ENCODE measurements at regions not wholly inside any gene's neighbourhood (a gene's known extent, or its start where the extent isn't known, plus 50 kb on each side); places are given as distances from the start of the nearest gene placed in this dataset.

DNA sequence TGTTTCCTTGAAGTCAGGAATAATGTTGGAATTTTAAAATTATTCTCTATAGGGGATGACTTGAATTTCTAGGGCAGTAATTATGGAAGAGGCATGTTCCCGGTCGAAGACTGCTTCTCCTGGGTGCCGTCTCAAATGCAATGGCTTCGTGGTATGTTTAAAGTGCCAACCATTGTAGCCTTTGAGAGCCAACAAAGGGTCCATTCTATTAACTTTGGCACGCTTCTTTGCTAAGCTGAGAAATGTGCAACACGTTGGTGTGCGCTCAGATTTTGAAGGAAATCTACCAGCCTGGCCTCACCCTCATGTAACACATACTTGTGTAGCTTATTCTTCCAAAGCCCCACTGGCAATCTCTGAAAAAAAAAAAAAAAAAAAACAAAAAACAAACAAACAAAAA lies 221.2 kb upstream of the ANKH start:
- H3K27me3 Mint-ChIP-seq (ENCODE audit: low read depth in 2 of 2): no peaks in the 10 kb centered on the region
- H3K4me3 Mint-ChIP-seq: no peak overlapping the region
- Histone ChIP-seq H3K36me3 (ENCODE audit: control insufficient read depth, insufficient read depth, low read length) (no peaks in the 10 kb centered on the region), H3K4me1 (ENCODE audit: control insufficient read depth, insufficient read depth, low read length) (no peaks in the 10 kb centered on the region), H3K27me3 (ENCODE audit: control insufficient read depth, insufficient read depth, low read length) (no peaks in the 10 kb centered on the region), H3K27ac (ENCODE audit: low read length) (no peak overlapping the region), H3K9me3 (ENCODE audit: control insufficient read depth, insufficient read depth, low read length) (no peaks in the 10 kb centered on the region), H3K4me3 (ENCODE audit: low read length) (no peak overlapping the region)
- intact Hi-C loops (cut with micrococcal nuclease): no loop called here
- H3K27ac Mint-ChIP-seq: no peak overlapping the region
- H3K36me3 Mint-ChIP-seq: no peaks in the 10 kb centered on the region
- TF ChIP-seq, protein P1, sequence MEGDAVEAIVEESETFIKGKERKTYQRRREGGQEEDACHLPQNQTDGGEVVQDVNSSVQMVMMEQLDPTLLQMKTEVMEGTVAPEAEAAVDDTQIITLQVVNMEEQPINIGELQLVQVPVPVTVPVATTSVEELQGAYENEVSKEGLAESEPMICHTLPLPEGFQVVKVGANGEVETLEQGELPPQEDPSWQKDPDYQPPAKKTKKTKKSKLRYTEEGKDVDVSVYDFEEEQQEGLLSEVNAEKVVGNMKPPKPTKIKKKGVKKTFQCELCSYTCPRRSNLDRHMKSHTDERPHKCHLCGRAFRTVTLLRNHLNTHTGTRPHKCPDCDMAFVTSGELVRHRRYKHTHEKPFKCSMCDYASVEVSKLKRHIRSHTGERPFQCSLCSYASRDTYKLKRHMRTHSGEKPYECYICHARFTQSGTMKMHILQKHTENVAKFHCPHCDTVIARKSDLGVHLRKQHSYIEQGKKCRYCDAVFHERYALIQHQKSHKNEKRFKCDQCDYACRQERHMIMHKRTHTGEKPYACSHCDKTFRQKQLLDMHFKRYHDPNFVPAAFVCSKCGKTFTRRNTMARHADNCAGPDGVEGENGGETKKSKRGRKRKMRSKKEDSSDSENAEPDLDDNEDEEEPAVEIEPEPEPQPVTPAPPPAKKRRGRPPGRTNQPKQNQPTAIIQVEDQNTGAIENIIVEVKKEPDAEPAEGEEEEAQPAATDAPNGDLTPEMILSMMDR (IDR thresholded peaks at IDR 0.05): no peak
- DNase-seq (no peak), ATAC-seq (no peak)
- peaks cover 6 to 14% of the 10 kb centered on the region in 2 donors for H3K9me3 Mint-ChIP-seq
- WGBS (ENCODE audit: insufficient coverage): 94% methylated on average over 7 of the region's 7 CpGs
- no peaks in the 10 kb centered on the region for H3K4me1 Mint-ChIP-seq

DNA sequence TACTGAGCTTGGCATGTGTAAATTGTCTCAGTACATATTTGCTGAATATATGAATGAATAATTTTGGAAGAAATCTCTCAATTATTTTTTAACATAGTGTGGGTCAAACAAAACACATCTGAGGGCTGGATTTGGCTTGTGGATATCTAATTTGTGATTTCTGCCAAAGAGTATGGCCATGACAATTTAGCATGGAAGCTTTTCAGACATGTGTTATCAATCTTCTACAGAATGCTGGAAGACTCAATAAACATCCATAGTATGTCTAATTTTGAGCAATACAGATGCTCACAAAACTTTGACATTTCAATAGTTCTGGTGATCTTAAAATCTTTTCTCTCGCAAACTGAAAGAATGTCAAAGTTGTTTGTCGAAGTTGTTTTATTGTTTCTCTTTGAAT lies 214.1 kb upstream of the ANKH start:
- H3K27ac Mint-ChIP-seq: no peak overlapping the region
- intact Hi-C loops (cut with micrococcal nuclease): no loop called here
- H3K4me3 Mint-ChIP-seq: no peak overlapping the region
- H3K9me3 ChIP-seq (ENCODE audit: control insufficient read depth, insufficient read depth, low read length): no peaks in the 10 kb centered on the region
- no peaks in the 10 kb centered on the region for H3K36me3 ChIP-seq (ENCODE audit: control insufficient read depth, insufficient read depth, low read length)
- ATAC-seq (no peak), DNase-seq (no peak)
- H3K36me3 Mint-ChIP-seq: no peaks in the 10 kb centered on the region
- H3K27me3 Mint-ChIP-seq (ENCODE audit: low read depth in 2 of 2): no peaks in the 10 kb centered on the region
- H3K27ac ChIP-seq (ENCODE audit: low read length): no peak overlapping the region
- peaks cover 5 to 9% of the 10 kb centered on the region in 2 donors for H3K9me3 Mint-ChIP-seq
- no peaks in the 10 kb centered on the region for H3K4me1 ChIP-seq (ENCODE audit: control insufficient read depth, insufficient read depth, low read length)
- no peaks in the 10 kb centered on the region for H3K27me3 ChIP-seq (ENCODE audit: control insufficient read depth, insufficient read depth, low read length)
- no peaks in the 10 kb centered on the region for H3K4me1 Mint-ChIP-seq
- TF ChIP-seq, protein P1 (IDR thresholded peaks at IDR 0.05): no peak
- no peak overlapping the region for H3K4me3 ChIP-seq (ENCODE audit: low read length)
- 93% methylated on average over 2 of the region's 2 CpGs for WGBS (ENCODE audit: insufficient coverage)

- Histone ChIP-seq H3K27me3 (ENCODE audit: control insufficient read depth, insufficient read depth, low read length) (no peaks in the 10 kb centered on the region), H3K4me3 (ENCODE audit: low read length) (no peak overlapping the region), H3K4me1 (ENCODE audit: control insufficient read depth, insufficient read depth, low read length) (no peaks in the 10 kb centered on the region), H3K36me3 (ENCODE audit: control insufficient read depth, insufficient read depth, low read length) (no peaks in the 10 kb centered on the region), H3K27ac (ENCODE audit: low read length) (no peak overlapping the region), H3K9me3 (ENCODE audit: control insufficient read depth, insufficient read depth, low read length) (no peaks in the 10 kb centered on the region)
- DNase-seq (no peak), ATAC-seq (no peak)
- H3K36me3 Mint-ChIP-seq: no peaks in the 10 kb centered on the region
- TF ChIP-seq, protein P1 (IDR thresholded peaks at IDR 0.05): no peak
- H3K9me3 Mint-ChIP-seq: peaks cover 2 to 4% of the 10 kb centered on the region in 2 donors
- intact Hi-C loops (cut with micrococcal nuclease): no loop called here
- peaks cover 3 to 6% of the 10 kb centered on the region in 2 donors for H3K27me3 Mint-ChIP-seq (ENCODE audit: low read depth in 2 of 2)
- WGBS (ENCODE audit: insufficient coverage): 59% methylated on average over 2 of the region's 4 CpGs
- H3K4me3 Mint-ChIP-seq: no peak overlapping the region
- H3K27ac Mint-ChIP-seq: no peak overlapping the region
- no peaks in the 10 kb centered on the region for H3K4me1 Mint-ChIP-seq
These were observed 210.5 kb upstream of the ANKH start for GRCh38 chr5:15082096-15082495.

- no CpG with 5 or more reads among the region's 1 CpG for WGBS (ENCODE audit: insufficient coverage)
- ATAC-seq (no peak), DNase-seq (no peak)
- Mint-ChIP-seq H3K27me3 (ENCODE audit: low read depth in 2 of 2) (peaks cover 6 to 7% of the 10 kb centered on the region in 2 donors), H3K4me3 (no peak overlapping the region), H3K9me3 (peaks cover 2 to 6% of the 10 kb centered on the region in 2 donors), H3K36me3 (no peaks in the 10 kb centered on the region), H3K4me1 (no peaks in the 10 kb centered on the region), H3K27ac (no peak overlapping the region)
- H3K4me1 ChIP-seq (ENCODE audit: control insufficient read depth, insufficient read depth, low read length): no peaks in the 10 kb centered on the region
- no peaks in the 10 kb centered on the region for H3K9me3 ChIP-seq (ENCODE audit: control insufficient read depth, insufficient read depth, low read length)
- intact Hi-C loops (cut with micrococcal nuclease): no loop called here
- H3K27me3 ChIP-seq (ENCODE audit: control insufficient read depth, insufficient read depth, low read length): no peaks in the 10 kb centered on the region
- H3K36me3 ChIP-seq (ENCODE audit: control insufficient read depth, insufficient read depth, low read length): no peaks in the 10 kb centered on the region
- no peak overlapping the region for H3K27ac ChIP-seq (ENCODE audit: low read length)
- no peak overlapping the region for H3K4me3 ChIP-seq (ENCODE audit: low read length)
- TF ChIP-seq, protein P1 (IDR thresholded peaks at IDR 0.05): no peak
These were observed 208.6 kb upstream of the ANKH start for GRCh38 chr5:15080219-15080618.

All from natural killer cell (primary cell).